ENCODE measurements at regions not wholly inside any gene's neighbourhood (a gene's known extent, or its start where the extent isn't known, plus 50 kb on each side); places are given as distances from the start of the nearest gene placed in this dataset.

- TF ChIP-seq SUZ12 (IDR thresholded peaks at IDR 0.05; ENCODE audit: extremely low read depth, insufficient read depth, insufficient read length) (no peak), ZNF274 (IDR thresholded peaks at IDR 0.05; ENCODE audit: low read depth, low read length) (no peak), YY1 (IDR thresholded peaks at IDR 0.05; ENCODE audit: insufficient read depth, insufficient read length) (no peak)
- Histone ChIP-seq H3K9ac (ENCODE audit: insufficient read length, low read depth) (no peak overlapping the region), H3K27me3 (ENCODE audit: insufficient read depth, insufficient read length) (no peaks in the 10 kb centered on the region), H3K9me3 (ENCODE audit: insufficient read depth, low read length) (no peaks in the 10 kb centered on the region), H3K4me3 (ENCODE audit: insufficient read length, low read depth) (no peak overlapping the region), H3K4me1 (ENCODE audit: insufficient read depth, insufficient read length) (no peaks in the 10 kb centered on the region), H3K36me3 (ENCODE audit: insufficient read depth, insufficient read length, low read length) (no peaks in the 10 kb centered on the region)
- no peak for DNase-seq (ENCODE audit: low read depth, low spot score)
Measured at GRCh38 chr15:70342141-70342540, 244.4 kb upstream of the TLE3 start.

- TF ChIP-seq ZNF274 (IDR thresholded peaks at IDR 0.05; ENCODE audit: low read depth, low read length) (no peak), SUZ12 (IDR thresholded peaks at IDR 0.05; ENCODE audit: extremely low read depth, insufficient read depth, insufficient read length) (no peak), YY1 (IDR thresholded peaks at IDR 0.05; ENCODE audit: insufficient read depth, insufficient read length) (no peak)
- H3K36me3 ChIP-seq (ENCODE audit: insufficient read depth, insufficient read length, low read length) = no peaks in the 10 kb centered on the region
- H3K4me3 ChIP-seq (ENCODE audit: insufficient read length, low read depth) = no peak overlapping the region
- DNase-seq (ENCODE audit: low read depth, low spot score) = no peak
- H3K4me1 ChIP-seq (ENCODE audit: insufficient read depth, insufficient read length) = no peaks in the 10 kb centered on the region
- H3K9me3 ChIP-seq (ENCODE audit: insufficient read depth, low read length) = no peaks in the 10 kb centered on the region
- no peak overlapping the region for H3K9ac ChIP-seq (ENCODE audit: insufficient read length, low read depth)
- no peaks in the 10 kb centered on the region for H3K27me3 ChIP-seq (ENCODE audit: insufficient read depth, insufficient read length)
Measured at GRCh38 chr15:70341566-70341965, 243.8 kb upstream of the TLE3 start.

GRCh38 chr15:70340494-70340870 lies 242.8 kb upstream of the TLE3 start:
- no peak overlapping the region for H3K9ac ChIP-seq (ENCODE audit: insufficient read length, low read depth)
- no peaks in the 10 kb centered on the region for H3K27me3 ChIP-seq (ENCODE audit: insufficient read depth, insufficient read length)
- no peaks in the 10 kb centered on the region for H3K4me1 ChIP-seq (ENCODE audit: insufficient read depth, insufficient read length)
- H3K4me3 ChIP-seq (ENCODE audit: insufficient read length, low read depth) = no peak overlapping the region
- TF ChIP-seq YY1 (IDR thresholded peaks at IDR 0.05; ENCODE audit: insufficient read depth, insufficient read length) (no peak), SUZ12 (IDR thresholded peaks at IDR 0.05; ENCODE audit: extremely low read depth, insufficient read depth, insufficient read length) (no peak), ZNF274 (IDR thresholded peaks at IDR 0.05; ENCODE audit: low read depth, low read length) (no peak)
- no peaks in the 10 kb centered on the region for H3K36me3 ChIP-seq (ENCODE audit: insufficient read depth, insufficient read length, low read length)
- peaks cover 2% of the 10 kb centered on the region; the same call in 1 of the 2 replicates for H3K9me3 ChIP-seq (ENCODE audit: insufficient read depth, low read length)
- no peak for DNase-seq (ENCODE audit: low read depth, low spot score)

GRCh38 chr15:70339571-70340493 lies 242.1 kb upstream of the TLE3 start:
- no peak for TF ChIP-seq SUZ12 (IDR thresholded peaks at IDR 0.05; ENCODE audit: extremely low read depth, insufficient read depth, insufficient read length)
- no peak for TF ChIP-seq ZNF274 (IDR thresholded peaks at IDR 0.05; ENCODE audit: low read depth, low read length)
- TF ChIP-seq YY1 (IDR thresholded peaks at IDR 0.05; ENCODE audit: insufficient read depth, insufficient read length) = no peak
- Histone ChIP-seq H3K4me1 (ENCODE audit: insufficient read depth, insufficient read length) (no peaks in the 10 kb centered on the region), H3K9me3 (ENCODE audit: insufficient read depth, low read length) (peaks cover 9% of the 10 kb centered on the region), H3K9ac (ENCODE audit: insufficient read length, low read depth) (no peak overlapping the region), H3K27me3 (ENCODE audit: insufficient read depth, insufficient read length) (no peaks in the 10 kb centered on the region), H3K4me3 (ENCODE audit: insufficient read length, low read depth) (no peak overlapping the region), H3K36me3 (ENCODE audit: insufficient read depth, insufficient read length, low read length) (no peaks in the 10 kb centered on the region)
- no peak for DNase-seq (ENCODE audit: low read depth, low spot score)

- Histone ChIP-seq H3K9ac (ENCODE audit: insufficient read length, low read depth) (no peak overlapping the region), H3K4me1 (ENCODE audit: insufficient read depth, insufficient read length) (no peaks in the 10 kb centered on the region), H3K27me3 (ENCODE audit: insufficient read depth, insufficient read length) (no peaks in the 10 kb centered on the region), H3K9me3 (ENCODE audit: insufficient read depth, low read length) (peaks cover 27% of the 10 kb centered on the region), H3K36me3 (ENCODE audit: insufficient read depth, insufficient read length, low read length) (no peaks in the 10 kb centered on the region), H3K4me3 (ENCODE audit: insufficient read length, low read depth) (no peak overlapping the region)
- no peak for DNase-seq (ENCODE audit: low read depth, low spot score)
- TF ChIP-seq YY1 (IDR thresholded peaks at IDR 0.05; ENCODE audit: insufficient read depth, insufficient read length) (no peak), ZNF274 (IDR thresholded peaks at IDR 0.05; ENCODE audit: low read depth, low read length) (no peak), SUZ12 (IDR thresholded peaks at IDR 0.05; ENCODE audit: extremely low read depth, insufficient read depth, insufficient read length) (no peak)
Measured at GRCh38 chr15:70337277-70338186, 239.8 kb upstream of the TLE3 start.

- Histone ChIP-seq H3K4me1 (ENCODE audit: insufficient read depth, insufficient read length) (no peaks in the 10 kb centered on the region), H3K9ac (ENCODE audit: insufficient read length, low read depth) (no peak overlapping the region), H3K36me3 (ENCODE audit: insufficient read depth, insufficient read length, low read length) (no peaks in the 10 kb centered on the region), H3K27me3 (ENCODE audit: insufficient read depth, insufficient read length) (no peaks in the 10 kb centered on the region), H3K4me3 (ENCODE audit: insufficient read length, low read depth) (no peak overlapping the region), H3K9me3 (ENCODE audit: insufficient read depth, low read length) (peaks cover 27% of the 10 kb centered on the region)
- no peak for DNase-seq (ENCODE audit: low read depth, low spot score)
- TF ChIP-seq ZNF274 (IDR thresholded peaks at IDR 0.05; ENCODE audit: low read depth, low read length) (no peak), SUZ12 (IDR thresholded peaks at IDR 0.05; ENCODE audit: extremely low read depth, insufficient read depth, insufficient read length) (no peak), YY1 (IDR thresholded peaks at IDR 0.05; ENCODE audit: insufficient read depth, insufficient read length) (no peak)
Measured at GRCh38 chr15:70336425-70337009, 238.8 kb upstream of the TLE3 start.

Data from NT2/D1 (cell line).